HG02973 (cell line): ENCODE measurements at regions not wholly inside any gene's neighbourhood (a gene's known extent, or its start where the extent isn't known, plus 50 kb on each side); places are given as distances from the start of the nearest gene placed in this dataset.
"Not testable (repeated sequence)": the region's sequence is repeated elsewhere in the genome, so short reads cannot be mapped to it uniquely, and the experiment has no call there.

Experiments
- ATAC-seq: cut with Tn5 transposase; IDR thresholded peaks from one replicate; pipeline ENCODE4 v1.9.1; 2021; ENCODE audit warnings: moderate library complexity; ENCODE audit not compliant: unreplicated experiment

- no peak for ATAC-seq
Observed at GRCh38 chr3:106337116-106337515, 468.3 kb upstream of the CBLB start.

DNA sequence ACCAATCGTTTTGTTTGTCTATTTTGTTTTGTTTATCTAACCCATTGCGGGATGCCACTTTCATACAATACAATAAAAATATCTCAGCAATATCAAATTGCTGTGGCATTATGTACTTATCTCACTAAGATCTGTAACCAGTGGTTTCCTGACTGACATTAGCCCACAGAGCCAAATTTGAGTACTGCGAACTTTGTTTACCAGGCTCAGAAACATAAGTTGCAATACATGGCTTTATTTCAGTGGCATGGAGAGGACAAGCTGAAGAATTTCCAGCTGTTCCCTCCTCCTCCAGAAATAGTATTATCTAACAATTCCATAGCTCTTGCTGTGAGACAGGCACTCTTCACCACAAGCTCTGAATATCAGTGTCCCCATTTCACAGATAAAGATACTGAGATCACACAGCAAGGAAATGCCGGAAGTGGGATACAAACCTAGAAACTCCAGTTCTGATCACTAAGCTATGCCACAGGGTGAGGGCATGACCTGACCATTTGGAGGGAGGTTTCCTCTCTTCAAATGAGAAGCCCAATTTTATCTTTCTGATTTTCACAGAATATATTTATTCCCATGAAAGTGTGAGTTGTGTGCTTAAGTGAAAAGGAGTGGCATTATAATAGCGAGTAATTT, 469.9 kb upstream of the CBLB start:
- no peak for ATAC-seq

- no peak for ATAC-seq
Observed at GRCh38 chr3:106339551-106339950, 470.7 kb upstream of the CBLB start.

GRCh38 chr3:106341087-106341486, 472.3 kb upstream of the CBLB start:
- no peak for ATAC-seq

GRCh38 chr3:106341586-106342162, 472.9 kb upstream of the CBLB start:
- ATAC-seq, result no peak

DNA sequence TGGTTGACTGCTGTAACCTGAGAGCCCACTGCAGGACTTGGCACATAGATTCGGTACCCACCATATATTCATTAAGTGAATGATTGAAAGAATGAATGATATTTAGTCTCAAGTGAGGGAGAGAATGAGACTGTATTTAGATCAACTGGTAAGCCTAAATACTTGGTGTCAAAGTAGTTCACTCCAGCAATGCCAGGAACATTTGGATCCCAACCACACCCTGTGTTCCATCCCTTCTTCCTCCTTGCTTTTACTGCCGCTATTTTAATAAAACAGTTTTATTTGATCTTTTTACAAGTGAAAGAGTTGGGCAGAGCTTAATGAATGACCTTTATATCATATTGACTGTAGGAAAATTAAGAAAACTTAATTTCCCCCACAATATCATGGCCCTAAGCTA, 473.6 kb upstream of the CBLB start:
- no peak for ATAC-seq

GRCh38 chr3:106343811-106344210, 475.0 kb upstream of the CBLB start:
- no peak for ATAC-seq

DNA sequence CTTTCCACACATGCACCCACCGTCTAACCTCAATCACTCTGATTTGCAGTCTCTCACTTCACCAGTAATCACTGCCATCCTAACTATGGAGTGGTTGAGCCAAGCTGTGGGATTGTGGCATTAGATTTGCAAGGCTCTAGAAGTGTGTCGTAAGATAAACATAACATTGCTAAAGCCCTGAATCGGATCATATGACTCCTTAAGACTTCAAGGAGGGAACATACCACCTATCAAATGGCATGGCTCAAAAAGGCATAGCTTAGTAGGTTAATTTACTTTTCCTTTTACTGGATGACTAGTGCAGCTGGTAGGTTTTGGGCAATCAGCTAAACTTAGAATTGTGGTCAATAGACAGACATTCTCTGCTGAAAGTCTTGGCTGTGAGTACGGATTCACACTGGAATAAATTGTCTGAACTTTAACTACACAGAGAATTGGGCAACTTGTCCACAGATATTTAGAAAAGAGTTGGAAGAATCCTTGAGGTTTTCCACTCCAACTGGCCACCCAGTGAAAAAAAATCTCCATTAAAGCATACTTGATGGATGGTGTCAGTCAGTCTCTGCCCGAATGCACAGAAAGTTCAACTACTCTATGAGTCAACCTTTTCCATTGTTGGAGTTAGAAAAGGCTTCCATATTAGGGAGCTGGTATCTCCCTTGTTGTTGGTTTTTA, 476.7 kb upstream of the CBLB start:
- no peak for ATAC-seq

GRCh38 chr3:106347350-106347749, 478.5 kb upstream of the CBLB start:
- ATAC-seq, result no peak

- ATAC-seq, result no peak
Observed at GRCh38 chr3:106348139-106348690, 479.4 kb upstream of the CBLB start.

GRCh38 chr3:106349191-106349881, 480.5 kb upstream of the CBLB start:
- ATAC-seq, result no peak

DNA sequence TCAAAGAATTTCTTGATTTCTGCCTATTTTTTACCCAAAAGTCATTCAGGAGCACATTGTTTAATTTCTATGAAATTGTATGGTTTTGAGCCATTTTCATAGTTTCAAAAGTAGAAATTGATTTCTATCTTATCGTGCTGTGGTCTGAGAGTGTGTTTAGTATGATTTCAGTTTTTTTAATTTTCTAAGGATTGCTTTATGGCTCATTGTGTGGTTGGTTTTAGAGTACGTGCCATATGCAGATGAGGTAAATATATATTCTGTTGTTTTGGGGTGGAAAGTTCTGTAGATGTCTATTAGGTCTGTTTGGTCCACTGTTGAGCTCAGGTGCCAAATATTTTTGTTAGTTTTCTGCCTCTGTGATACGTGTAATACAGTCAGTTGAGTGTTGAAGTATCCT, 487.1 kb upstream of the CBLB start:
- no peak for ATAC-seq

- ATAC-seq, result no peak
Observed at GRCh38 chr3:106359692-106360091, 490.9 kb upstream of the CBLB start.

DNA sequence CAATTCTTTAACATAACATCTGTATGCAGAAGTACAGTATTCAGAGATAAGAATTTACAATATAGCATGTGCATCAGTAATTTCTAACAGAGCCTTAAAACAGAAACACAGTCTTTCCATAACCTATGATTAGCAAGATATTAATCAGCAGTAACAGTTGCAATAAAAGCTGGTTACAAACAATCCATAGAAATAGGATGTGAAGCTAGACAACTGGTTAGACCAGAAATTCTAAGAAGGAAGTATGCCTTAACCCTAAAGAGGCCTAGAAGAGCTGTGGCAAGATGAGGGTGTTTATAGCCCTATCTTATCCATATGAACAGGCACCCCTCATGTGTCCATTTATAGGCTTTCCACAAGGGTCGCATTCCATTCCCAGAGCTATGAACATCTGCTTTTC, 492.1 kb upstream of the CBLB start:
- ATAC-seq, result not testable (repeated sequence)

DNA sequence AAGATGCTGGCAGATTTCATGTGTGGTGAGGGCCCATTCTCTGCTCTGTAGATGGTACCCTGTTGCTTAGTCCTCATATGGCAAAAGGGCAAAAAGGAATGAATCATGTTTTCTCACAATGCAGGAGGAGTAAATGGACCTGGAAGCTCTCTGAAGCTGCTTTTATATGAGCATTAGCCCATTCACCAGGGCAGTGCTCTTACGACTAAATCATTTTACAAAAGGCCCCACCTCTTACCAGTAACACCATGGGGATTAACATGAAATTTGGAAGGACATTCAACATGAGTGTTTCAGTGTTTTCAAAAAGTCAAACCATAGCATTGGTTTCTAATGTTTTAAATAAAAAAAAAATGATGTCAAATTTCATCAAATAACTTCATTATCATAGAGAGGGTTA, 495.7 kb upstream of the CBLB start:
- ATAC-seq, result no peak

DNA sequence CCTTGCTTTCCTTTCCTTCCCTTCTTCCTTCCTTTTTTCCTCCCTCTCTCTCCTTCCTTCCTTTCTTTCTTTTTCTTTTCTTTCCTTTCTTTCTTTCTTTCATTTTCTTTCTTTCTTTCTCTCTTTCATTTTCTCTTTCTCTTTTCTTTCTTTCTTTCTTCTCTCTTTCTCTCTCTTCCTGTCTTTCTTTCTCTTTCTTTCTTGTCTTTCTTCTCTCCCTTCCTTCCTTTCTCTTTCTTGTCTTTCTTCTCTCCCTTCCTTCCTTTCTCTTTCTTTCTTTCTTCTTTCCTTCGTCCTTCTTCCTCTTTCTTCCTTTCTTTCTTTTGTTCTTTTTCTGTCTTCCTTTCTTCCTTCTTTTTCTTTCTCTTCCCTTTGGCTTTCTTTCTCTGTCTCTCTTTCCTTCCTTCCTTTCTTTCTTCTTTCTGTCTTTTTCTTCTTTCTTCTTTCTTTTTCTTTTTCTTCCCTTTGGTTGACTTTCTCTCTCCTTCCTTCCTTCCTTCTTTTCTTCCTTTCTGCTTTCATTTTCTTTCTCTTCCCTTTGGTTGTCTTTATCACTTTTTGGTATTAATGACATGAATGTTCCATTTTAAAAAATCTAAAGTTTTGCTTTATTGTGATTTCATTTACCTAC, 496.4 kb upstream of the CBLB start:
- no peak for ATAC-seq

GRCh38 chr3:106366352-106366751, 497.5 kb upstream of the CBLB start:
- ATAC-seq, result no peak

GRCh38 chr3:106367496-106367895, 498.7 kb upstream of the CBLB start:
- no peak for ATAC-seq

GRCh38 chr3:106371221-106371970, 502.6 kb upstream of the CBLB start:
- ATAC-seq, result no peak

- no peak for ATAC-seq
Observed at GRCh38 chr3:106371971-106372805, 503.4 kb upstream of the CBLB start.
